DND-41 (cell line): ENCODE measurements at regions not wholly inside any gene's neighbourhood (a gene's known extent, or its start where the extent isn't known, plus 50 kb on each side); places are given as distances from the start of the nearest gene placed in this dataset.

ENCODE experiments used
- CTCF ChIP-seq: IDR thresholded peaks from 2 replicates; pipeline ENCODE4 v1.5.1; 2012; ENCODE audit warnings: borderline replicate concordance, low read length, moderate library complexity, mild to moderate bottlenecking; ENCODE audit not compliant: poor library complexity, severe bottlenecking; ENCODE audit errors: extremely low read depth
- EZH2 ChIP-seq: IDR thresholded peaks from 3 replicates; pipeline ENCODE4 v1.6.1; 2012; ENCODE audit warnings: borderline replicate concordance, low read depth, mild to moderate bottlenecking, moderate library complexity, low read length, inconsistent platforms; ENCODE audit not compliant: severe bottlenecking

- TF ChIP-seq CTCF: no peak
- TF ChIP-seq EZH2: no peak
Observed at GRCh38 chr4:57655342-57655741, 545.2 kb upstream of the IGFBP7 start.
